H1 (cell line): ENCODE measurements at regions not wholly inside any gene's neighbourhood (a gene's known extent, or its start where the extent isn't known, plus 50 kb on each side); places are given as distances from the start of the nearest gene placed in this dataset.

Experiments
- CTCF ChIP-seq, 3 experiments: IDR thresholded peaks; 1 replicate in 2 of 3; 2 replicates in 1 of 3; pipeline versions ENCODE4 v1.5.1 to v1.6.1; 2011; ENCODE audit warnings: low read length in 3 of 3, mild to moderate bottlenecking in 3 of 3, inconsistent platforms in 2 of 3, low read depth in 1 of 3, moderate library complexity in 1 of 3; ENCODE audit not compliant: insufficient read depth in 1 of 3; ENCODE audit errors: control extremely low read depth in 1 of 3
- EGR1 ChIP-seq: IDR thresholded peaks from 2 replicates; pipeline ENCODE4 v1.6.1; 2011; ENCODE audit warnings: low read depth, low read length, borderline replicate concordance
- GTF2F1 ChIP-seq: IDR thresholded peaks from 2 replicates; pipeline ENCODE4 v1.6.1; 2012; ENCODE audit warnings: low read depth, low read length, improper control_type of control experiment, borderline replicate concordance

- no peak for TF ChIP-seq CTCF (IDR thresholded peaks at IDR 0.05; ENCODE audit: control extremely low read depth in 1 of 3, insufficient read depth in 1 of 3, low read depth in 1 of 3, low read length in 3 of 3)
- no peak for TF ChIP-seq EGR1
- no peak for TF ChIP-seq GTF2F1
- TF ChIP-seq, all 59 proteins: peak for 0
These were observed 149.0 kb downstream of the TMEM161B start (continued) for GRCh38 chr5:88119535-88120125.
